AG09309 (cell line): ENCODE measurements at regions not wholly inside any gene's neighbourhood (a gene's known extent, or its start where the extent isn't known, plus 50 kb on each side); places are given as distances from the start of the nearest gene placed in this dataset.
"Not testable (repeated sequence)": the region's sequence is repeated elsewhere in the genome, so short reads cannot be mapped to it uniquely, and the experiment has no call there.

ENCODE experiments used
- DNase-seq: peaks from one replicate; pipeline ENCODE4 v3.0.0-alpha.2; 2010; ENCODE audit warnings: low read depth
- H3K4me3 ChIP-seq: 2 replicates; pipeline ENCODE4 v1.5.1; 2011; ENCODE audit warnings: mild to moderate bottlenecking, low read depth, low read length, moderate library complexity; ENCODE audit not compliant: control insufficient read depth
- TF ChIP-seq, protein P1 (sequence below): IDR thresholded peaks from 2 replicates; pipeline ENCODE4 v1.5.1; 2011; ENCODE audit warnings: mild to moderate bottlenecking, low read depth, low read length, inconsistent platforms; ENCODE audit not compliant: insufficient read depth, control insufficient read depth; ENCODE audit errors: missing control alignments

DNA sequence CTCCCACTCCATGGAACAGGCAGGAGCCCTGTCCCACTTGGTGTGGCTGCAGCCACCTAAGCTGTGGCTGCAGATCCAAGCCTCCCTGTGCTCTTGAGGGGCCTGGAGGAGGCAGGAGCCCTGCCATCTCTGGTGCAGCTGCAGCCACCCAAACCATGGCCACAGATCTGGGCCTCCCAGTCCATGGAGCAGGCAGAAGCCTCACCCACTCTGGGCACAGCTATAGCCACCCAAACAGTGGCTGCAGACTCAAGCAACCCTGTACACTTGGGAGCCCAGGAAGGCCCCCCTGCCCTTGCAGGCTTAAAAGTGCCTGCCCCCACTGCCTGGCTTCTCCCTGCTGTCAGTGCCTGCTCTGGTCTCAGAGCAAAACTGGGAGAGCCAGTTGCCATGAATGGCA lies 320.3 kb downstream of the RFPL4B start:
- DNase-seq, result no peak
- TF ChIP-seq, protein P1, sequence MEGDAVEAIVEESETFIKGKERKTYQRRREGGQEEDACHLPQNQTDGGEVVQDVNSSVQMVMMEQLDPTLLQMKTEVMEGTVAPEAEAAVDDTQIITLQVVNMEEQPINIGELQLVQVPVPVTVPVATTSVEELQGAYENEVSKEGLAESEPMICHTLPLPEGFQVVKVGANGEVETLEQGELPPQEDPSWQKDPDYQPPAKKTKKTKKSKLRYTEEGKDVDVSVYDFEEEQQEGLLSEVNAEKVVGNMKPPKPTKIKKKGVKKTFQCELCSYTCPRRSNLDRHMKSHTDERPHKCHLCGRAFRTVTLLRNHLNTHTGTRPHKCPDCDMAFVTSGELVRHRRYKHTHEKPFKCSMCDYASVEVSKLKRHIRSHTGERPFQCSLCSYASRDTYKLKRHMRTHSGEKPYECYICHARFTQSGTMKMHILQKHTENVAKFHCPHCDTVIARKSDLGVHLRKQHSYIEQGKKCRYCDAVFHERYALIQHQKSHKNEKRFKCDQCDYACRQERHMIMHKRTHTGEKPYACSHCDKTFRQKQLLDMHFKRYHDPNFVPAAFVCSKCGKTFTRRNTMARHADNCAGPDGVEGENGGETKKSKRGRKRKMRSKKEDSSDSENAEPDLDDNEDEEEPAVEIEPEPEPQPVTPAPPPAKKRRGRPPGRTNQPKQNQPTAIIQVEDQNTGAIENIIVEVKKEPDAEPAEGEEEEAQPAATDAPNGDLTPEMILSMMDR, result no peak
- H3K4me3 ChIP-seq, result no peak overlapping the region

DNA sequence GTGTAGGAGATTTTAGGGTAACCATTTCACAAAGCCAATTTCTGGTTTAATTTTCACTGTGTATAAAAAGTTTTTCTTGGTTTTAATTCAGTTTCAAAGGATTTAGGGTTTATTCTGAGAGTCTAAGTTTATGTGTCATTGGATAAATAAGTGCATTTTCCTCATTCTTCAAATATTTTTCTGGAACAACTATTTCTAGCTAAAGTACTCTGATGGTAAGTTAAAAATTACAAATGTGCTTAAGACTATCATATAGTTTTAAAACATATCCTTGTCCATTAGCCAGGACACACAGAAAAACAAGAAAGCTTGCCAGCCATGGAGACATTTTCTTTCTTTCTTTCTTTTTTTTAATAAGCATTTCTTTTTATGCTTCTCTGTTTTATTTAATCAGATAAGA lies 333.0 kb downstream of the RFPL4B start:
- TF ChIP-seq, protein P1, result no peak
- no peak for DNase-seq

DNA sequence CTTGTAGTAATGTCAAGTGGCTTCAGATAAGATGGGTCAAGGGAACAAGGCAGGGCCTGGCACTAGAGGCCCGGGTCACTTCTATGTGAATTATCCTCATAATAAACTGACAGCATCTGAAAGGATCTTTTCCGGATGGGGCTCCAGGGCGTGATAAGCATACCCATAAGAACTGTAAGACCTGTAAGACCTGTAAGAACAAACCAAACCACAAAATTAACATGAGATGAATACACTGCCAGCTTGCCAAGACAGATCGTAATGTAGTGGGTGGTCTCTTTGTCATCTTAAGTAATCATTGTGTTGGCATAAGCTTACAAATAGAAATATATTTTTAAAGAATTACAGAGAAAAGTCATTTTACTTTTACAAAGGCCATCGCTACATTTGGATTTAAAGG lies 334.9 kb downstream of the RFPL4B start:
- no peak overlapping the region for H3K4me3 ChIP-seq
- DNase-seq, result no peak
- TF ChIP-seq, protein P1, result no peak

More for the DNA sequence above, 333.0 kb downstream of the RFPL4B start:
- H3K4me3 ChIP-seq, result no peak overlapping the region

DNA sequence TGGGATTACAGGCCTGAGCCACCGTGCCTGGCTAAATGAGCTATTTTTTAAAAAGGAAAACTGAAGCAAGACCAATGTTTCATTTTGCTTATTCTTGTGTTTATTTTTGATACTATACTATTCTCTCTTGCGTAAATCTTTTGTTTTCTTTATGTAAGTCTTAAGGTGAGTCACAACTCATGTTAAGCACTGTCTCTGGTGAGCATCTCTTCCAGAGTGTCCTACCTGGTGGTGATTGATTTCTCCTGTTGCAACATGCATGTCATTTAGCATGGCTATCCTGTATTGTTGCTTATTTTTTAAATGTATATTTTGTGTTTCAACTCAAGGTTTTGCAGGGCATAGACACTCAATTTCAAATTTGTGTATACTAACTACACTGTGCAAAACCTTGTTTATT lies 336.0 kb downstream of the RFPL4B start:
- TF ChIP-seq, protein P1, result no peak
- no peak for DNase-seq
- no peak overlapping the region for H3K4me3 ChIP-seq

DNA sequence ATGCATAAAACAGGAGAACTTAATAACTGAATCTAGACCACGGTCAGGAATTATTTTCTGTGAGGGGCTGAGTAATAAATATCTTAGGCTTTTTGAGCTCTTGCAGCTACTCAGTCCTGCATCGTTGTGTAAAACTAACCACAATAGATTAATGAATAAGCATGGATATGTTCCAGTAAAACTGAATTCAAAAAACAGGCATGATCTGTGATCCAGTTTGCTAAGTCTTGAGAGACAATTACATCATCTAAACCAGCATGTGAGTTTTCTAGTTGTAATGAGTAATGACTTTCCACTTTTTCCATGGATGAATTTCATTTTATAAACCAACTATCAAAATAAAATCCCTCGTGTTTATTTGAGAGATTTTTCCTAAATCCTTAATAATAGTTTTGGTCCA lies 336.8 kb downstream of the RFPL4B start:
- no peak overlapping the region for H3K4me3 ChIP-seq
- TF ChIP-seq, protein P1, result no peak
- DNase-seq, result peak; percentile 91

DNA sequence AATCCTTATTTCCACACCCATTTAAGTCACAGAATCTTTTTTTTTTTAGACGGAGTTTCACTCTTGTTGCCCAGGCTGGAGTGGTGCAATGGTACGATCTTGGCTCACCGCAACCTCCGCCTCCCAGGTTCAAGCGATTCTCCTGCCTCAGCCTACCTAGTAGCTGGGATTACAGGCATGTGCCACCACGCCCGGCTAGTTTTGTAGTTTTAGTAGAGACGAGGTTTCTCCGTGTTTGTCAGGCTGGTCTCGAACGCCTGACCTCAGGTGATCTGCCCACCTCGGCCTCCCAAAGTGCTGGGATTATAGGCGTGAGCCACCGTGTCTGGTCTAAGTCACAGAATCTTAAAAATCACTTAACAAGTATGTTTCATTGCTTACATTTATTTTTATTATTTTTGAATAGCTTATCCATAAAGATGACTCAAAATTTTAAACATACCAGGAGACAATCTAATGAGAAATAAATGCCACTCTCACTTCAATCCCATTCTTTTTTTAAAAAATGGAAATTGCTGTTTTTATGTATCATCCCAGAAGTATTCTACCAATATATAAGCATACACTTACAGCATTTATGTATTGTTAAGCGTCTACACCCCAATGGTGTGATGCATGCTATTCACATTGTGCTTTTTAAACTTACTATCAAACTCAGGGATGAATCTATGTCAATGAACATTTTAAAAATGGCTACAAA lies 338.5 kb downstream of the RFPL4B start:
- not testable (repeated sequence) for H3K4me3 ChIP-seq, DNase-seq

DNA sequence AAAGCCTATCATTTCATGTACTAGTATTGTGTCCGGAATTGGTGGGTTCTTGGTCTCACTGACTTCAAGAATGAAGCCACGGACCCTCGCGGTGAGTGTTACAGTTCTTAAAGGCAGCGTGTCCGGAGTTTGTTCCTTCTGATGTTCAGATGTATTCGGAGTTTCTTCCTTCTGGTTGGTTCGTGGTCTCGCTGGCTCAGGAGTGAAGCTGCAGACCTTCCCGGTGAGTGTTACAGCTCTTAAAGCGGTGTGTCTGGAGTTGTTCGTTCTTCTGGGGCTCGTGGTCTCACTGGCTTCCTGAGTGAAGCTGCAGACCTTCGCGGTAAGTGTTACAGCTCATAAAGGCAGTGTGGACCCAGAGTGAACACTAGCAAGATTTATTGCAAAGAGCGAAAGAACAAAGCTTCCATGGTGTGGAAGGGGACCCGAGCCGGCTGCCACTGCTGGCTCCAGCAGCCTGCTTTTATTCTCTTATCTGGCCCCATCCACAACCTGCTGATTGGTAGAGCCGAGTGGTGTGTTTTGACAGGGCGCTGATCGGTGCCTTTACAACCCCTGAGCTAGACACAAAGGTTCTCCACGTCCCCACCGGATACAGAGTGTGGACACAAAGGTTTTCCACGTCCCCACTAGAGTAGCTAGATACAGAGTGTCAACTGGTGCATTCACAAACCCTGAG lies 341.5 kb downstream of the RFPL4B start:
- not testable (repeated sequence) for H3K4me3 ChIP-seq, DNase-seq

DNA sequence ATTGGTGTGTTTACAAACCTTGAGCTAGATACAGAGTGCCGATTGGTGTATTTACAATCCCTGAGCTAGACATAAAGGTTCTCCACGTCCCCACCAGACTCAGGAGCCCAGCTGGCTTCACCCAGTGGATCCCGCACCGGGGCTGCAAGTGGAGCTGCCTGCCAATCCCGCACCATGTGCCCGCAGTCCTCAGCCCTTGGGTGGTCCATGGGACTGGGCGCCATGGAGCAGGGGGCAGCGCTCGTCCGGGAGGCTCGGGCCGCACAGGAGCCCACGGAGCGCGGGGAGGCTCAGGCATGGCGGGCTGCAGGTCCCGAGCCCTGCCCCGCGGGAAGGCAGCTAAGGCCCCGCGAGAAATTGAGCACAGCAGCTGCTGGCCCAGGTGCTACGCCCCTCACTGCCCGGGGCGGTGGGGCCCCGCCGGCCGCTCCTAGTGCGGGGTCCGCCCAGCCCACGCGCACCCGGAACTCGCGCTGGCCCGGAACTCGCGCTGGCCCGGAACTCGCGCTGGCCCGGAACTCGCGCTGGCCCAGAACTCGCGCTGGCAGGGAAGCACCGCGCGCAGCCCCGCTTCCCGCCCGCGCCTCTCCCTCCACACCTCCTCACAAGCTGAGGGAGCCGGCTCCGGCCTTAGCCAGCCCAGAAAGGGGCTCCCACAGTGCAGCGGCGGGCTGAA lies 342.2 kb downstream of the RFPL4B start:
- H3K4me3 ChIP-seq, DNase-seq: not testable (repeated sequence)
